ENCODE measurements at regions not wholly inside any gene's neighbourhood (a gene's known extent, or its start where the extent isn't known, plus 50 kb on each side); places are given as distances from the start of the nearest gene placed in this dataset.

DNA sequence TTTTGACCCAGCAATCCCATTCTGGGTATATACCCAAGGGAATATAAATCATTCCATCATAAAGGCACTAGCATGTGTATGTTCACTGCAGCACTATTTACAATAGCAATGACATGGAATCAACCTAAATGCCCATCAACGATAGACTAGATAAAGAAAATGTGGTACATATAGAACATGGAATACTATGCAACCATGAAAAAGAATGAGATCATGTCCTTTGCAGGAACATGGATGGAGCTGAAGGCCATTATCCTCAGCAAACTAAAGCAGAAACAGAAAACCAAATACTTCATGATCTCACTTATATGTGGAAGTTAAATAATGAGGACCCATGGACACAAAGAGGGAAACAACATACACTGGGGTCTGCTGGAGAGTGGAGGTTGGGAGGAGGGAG is 58.0 kb upstream of the STARD3NL start:
- no TSS peak for BruUV-seq (replicated peaks)
- H3K79me2 ChIP-seq (ENCODE audit: control insufficient read depth, insufficient read depth, low read length) = no peaks in the 10 kb centered on the region
- in situ Hi-C loops (cut with MboI) = no loop called here
- WGBS (ENCODE audit: insufficient coverage, insufficient replicate concordance, low lambda C conversion rate, missing lambda C conversion rate) = 76% methylated on average over 1 of the region's 1 CpG
- ChIA-PET RAD21 (ENCODE audit: unreplicated experiment) (interaction anchor here (0.9 kb wide), 1 partner anchor 95 kb away, joined by 3 read pairs; no protein-coding TSS in a partner anchor), SMC1A (ENCODE audit: uncharacterized antibody, unreplicated experiment) (interaction anchor here (1.0 to 2.3 kb wide), 4 partner anchors 10 to 102 kb away, joined by 3 to 12 read pairs (median 4); no protein-coding TSS in a partner anchor), CTCF (interaction anchor here (0.6 to 1.8 kb wide), 6 partner anchors 10 to 219 kb away, joined by 3 to 6 read pairs (median 4); no protein-coding TSS in a partner anchor), POLR2A (no interaction called here)
- ATAC-seq (no peak), FAIRE-seq (no peak), DNase-seq (ENCODE audit: low read depth, low spot score) (no peak)
- no peaks in the 10 kb centered on the region for H4K20me1 ChIP-seq (ENCODE audit: control insufficient read depth, insufficient read depth)
- H3K4me1 ChIP-seq (ENCODE audit: control insufficient read depth, insufficient read depth, low read length) = no peaks in the 10 kb centered on the region
- H3K27me3 ChIP-seq (replicated peaks in 1 of 2; ENCODE audit: control insufficient read depth in 2 of 2, insufficient read depth in 2 of 2, low read length in 1 of 2) = no peaks in the 10 kb centered on the region
- peaks cover 2% of the 10 kb centered on the region; the same call in 2 of the 3 replicates for H3K9me3 ChIP-seq (replicated peaks; ENCODE audit: control insufficient read depth, insufficient read depth, low read length)
- intact Hi-C loops (cut with micrococcal nuclease; ENCODE audit: unreplicated experiment) = no loop called here
- no peak overlapping the region for H3K4me2 ChIP-seq (ENCODE audit: control insufficient read depth, insufficient read depth)
- no peak overlapping the region for H3K9ac ChIP-seq (ENCODE audit: control insufficient read depth, insufficient read depth, low read length)
- H3K36me3 ChIP-seq (ENCODE audit: control insufficient read depth in 2 of 2, insufficient read depth in 2 of 2, low read length in 1 of 2) = no peaks in the 10 kb centered on the region
- H2AFZ ChIP-seq (ENCODE audit: control insufficient read depth, low read depth, low read length) = no peak overlapping the region
- no peak overlapping the region for H3K27ac ChIP-seq (ENCODE audit: control insufficient read depth, insufficient read depth)
- no peak overlapping the region for H3K4me3 ChIP-seq
- TF ChIP-seq TAF1 (IDR thresholded peaks at IDR 0.05; ENCODE audit: borderline replicate concordance, low read depth, low read length) (no peak), SKIL (IDR thresholded peaks at IDR 0.05; ENCODE audit: low read depth, poor library complexity, severe bottlenecking) (no peak), EZH2 (IDR thresholded peaks at IDR 0.05; ENCODE audit: borderline replicate concordance, control insufficient read depth, low read depth, low read length) (no peak), EGR1 (IDR thresholded peaks at IDR 0.05; ENCODE audit: borderline replicate concordance in 1 of 2, low read depth in 2 of 2, low read length in 2 of 2) (no peak), CREB1 (IDR thresholded peaks at IDR 0.05; ENCODE audit: low read depth) (no peak), ZNF687 (IDR thresholded peaks at IDR 0.05) (no peak), SIN3A (IDR thresholded peaks at IDR 0.05; ENCODE audit: low read depth, low read length) (no peak), BRCA1 (IDR thresholded peaks at IDR 0.05; ENCODE audit: low read depth, low read length) (no peak), KAT2A (conservative IDR thresholded peaks at IDR 0.05; ENCODE audit: control insufficient read depth, low read depth, low read length) (no peak), NR2C2 (IDR thresholded peaks at IDR 0.05; ENCODE audit: borderline replicate concordance, control insufficient read depth, insufficient read length, low read depth) (no peak), EP300 (IDR thresholded peaks at IDR 0.05; ENCODE audit: borderline replicate concordance in 1 of 2, control insufficient read depth in 1 of 2, low read depth in 2 of 2, low read length in 2 of 2) (no peak)
- TF ChIP-seq, protein P1, sequence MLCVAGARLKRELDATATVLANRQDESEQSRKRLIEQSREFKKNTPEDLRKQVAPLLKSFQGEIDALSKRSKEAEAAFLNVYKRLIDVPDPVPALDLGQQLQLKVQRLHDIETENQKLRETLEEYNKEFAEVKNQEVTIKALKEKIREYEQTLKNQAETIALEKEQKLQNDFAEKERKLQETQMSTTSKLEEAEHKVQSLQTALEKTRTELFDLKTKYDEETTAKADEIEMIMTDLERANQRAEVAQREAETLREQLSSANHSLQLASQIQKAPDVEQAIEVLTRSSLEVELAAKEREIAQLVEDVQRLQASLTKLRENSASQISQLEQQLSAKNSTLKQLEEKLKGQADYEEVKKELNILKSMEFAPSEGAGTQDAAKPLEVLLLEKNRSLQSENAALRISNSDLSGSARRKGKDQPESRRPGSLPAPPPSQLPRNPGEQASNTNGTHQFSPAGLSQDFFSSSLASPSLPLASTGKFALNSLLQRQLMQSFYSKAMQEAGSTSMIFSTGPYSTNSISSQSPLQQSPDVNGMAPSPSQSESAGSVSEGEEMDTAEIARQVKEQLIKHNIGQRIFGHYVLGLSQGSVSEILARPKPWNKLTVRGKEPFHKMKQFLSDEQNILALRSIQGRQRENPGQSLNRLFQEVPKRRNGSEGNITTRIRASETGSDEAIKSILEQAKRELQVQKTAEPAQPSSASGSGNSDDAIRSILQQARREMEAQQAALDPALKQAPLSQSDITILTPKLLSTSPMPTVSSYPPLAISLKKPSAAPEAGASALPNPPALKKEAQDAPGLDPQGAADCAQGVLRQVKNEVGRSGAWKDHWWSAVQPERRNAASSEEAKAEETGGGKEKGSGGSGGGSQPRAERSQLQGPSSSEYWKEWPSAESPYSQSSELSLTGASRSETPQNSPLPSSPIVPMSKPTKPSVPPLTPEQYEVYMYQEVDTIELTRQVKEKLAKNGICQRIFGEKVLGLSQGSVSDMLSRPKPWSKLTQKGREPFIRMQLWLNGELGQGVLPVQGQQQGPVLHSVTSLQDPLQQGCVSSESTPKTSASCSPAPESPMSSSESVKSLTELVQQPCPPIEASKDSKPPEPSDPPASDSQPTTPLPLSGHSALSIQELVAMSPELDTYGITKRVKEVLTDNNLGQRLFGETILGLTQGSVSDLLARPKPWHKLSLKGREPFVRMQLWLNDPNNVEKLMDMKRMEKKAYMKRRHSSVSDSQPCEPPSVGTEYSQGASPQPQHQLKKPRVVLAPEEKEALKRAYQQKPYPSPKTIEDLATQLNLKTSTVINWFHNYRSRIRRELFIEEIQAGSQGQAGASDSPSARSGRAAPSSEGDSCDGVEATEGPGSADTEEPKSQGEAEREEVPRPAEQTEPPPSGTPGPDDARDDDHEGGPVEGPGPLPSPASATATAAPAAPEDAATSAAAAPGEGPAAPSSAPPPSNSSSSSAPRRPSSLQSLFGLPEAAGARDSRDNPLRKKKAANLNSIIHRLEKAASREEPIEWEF (IDR thresholded peaks at IDR 0.05; ENCODE audit: insufficient replicate concordance, low read depth, low read length) = no peak

Measured in GM12878 (cell line).